GM19397 (cell line): ENCODE measurements at regions not wholly inside any gene's neighbourhood (a gene's known extent, or its start where the extent isn't known, plus 50 kb on each side); places are given as distances from the start of the nearest gene placed in this dataset.

Source experiments
- ATAC-seq: cut with Tn5 transposase; IDR thresholded peaks from one replicate; pipeline ENCODE4 v1.9.1; 2021; ENCODE audit warnings: mild to moderate bottlenecking, moderate library complexity; ENCODE audit not compliant: unreplicated experiment

- ATAC-seq, result no peak
These were observed 234.7 kb upstream of the SDK2 start for GRCh38 chr17:73878923-73879322.

- ATAC-seq, result no peak
These were observed 235.7 kb upstream of the SDK2 start for GRCh38 chr17:73879987-73880386.

- ATAC-seq, result no peak
These were observed 238.3 kb upstream of the SDK2 start for GRCh38 chr17:73882590-73882989.

DNA sequence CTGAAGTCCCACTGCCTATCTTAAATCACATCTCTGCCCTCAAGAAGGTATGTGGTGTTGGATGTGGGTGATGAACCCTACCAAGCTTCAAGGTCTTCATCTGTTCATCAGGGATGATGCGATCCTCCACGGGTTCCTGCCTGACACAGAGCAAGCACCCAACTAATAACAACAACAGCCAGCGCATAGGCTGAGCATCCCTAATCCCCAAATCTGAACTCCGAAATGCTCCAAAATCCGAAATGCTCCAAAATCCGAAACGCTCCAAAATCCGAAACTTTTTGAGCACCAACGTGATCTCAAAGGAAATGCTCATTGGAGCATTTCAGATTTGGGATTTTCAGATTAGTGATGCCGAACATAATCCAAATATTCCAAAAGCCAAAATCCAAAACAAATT lies 238.9 kb upstream of the SDK2 start:
- ATAC-seq, result no peak

DNA sequence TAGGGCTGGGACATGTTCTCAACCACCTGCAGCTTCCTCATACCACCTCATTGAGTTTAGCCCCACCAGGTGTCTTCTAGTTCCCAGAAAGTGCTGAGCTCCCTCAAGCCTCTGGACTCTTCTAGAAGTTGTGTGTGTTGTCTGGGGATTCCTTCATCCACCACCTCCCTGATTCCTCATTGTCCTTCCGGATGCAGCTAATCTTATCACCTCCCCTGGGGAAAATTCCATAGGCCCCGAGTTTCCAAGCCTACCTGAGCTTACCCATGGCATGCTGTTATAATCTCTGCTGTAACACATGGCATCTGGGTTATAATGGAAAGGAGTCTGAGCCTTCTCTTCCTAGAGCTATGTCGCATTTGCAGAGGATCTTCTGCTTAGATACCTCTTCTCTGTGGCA lies 243.5 kb upstream of the SDK2 start:
- no peak for ATAC-seq

DNA sequence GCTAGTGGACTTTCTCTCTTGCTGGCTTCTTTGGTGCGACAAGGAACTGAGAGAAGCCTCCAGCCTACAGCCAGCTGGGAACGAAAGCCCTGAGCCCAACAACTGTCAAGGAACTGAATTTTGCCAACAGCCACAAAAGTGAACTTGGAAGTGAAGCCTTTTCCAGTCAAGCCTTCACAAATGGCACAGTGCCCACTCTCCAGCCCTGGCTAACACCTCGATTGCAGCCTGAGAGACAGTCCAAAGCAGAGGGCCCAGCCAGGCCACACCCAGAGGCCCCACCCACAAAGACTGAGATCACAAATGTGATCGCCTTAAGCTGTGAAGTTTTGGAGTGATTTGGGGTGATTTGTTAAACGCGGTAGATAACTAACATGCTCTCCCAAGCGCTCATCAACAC lies 244.6 kb upstream of the SDK2 start:
- no peak for ATAC-seq

- no peak for ATAC-seq
These were observed 245.2 kb upstream of the SDK2 start for GRCh38 chr17:73889439-73889838.

DNA sequence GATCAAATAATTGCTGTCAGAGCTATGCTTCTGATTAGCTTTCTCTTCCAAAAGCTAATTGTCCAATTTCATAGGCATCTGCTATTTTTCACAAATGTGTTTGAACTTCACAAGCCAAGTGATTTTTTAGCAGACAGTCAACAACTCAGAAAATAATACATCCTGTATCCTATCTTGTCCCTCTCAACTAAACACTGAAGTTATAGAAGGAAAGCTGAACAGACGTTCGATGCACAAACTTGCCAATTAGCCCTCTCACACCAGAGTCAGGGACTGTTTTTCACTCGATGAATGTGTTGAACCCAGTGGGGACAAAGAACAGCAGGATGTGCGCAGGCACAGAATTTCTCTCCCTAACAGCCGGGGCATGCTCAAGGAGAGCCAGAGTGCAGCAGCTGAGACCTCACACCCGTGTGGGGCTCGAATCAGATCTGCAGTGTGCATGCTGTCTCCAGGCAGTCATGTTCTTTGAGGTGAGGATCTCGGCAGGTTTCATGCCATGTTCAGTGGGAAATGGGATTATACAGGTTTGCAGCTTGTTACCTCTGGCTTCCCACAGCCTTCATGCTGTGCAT lies 246.7 kb upstream of the SDK2 start:
- ATAC-seq, result no peak

DNA sequence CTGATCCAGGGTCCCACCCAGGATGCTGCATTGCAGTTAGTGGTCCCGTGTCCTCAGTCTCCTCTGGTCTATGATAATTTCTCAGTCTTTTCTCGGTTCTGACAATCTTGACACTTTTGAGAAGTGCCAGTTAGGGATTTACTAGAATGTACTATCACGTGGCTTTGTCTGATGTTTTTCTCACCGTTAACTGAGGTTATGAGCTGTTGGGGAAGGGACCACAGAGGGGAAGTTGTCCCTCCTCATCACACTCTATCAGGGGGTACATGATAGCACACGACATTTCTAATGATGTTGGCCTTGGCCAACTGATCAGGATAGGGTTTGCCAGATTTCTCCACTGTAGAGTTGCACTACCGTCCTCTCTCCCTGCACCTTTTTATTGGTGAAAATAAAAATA lies 250.9 kb upstream of the SDK2 start:
- ATAC-seq, result no peak

DNA sequence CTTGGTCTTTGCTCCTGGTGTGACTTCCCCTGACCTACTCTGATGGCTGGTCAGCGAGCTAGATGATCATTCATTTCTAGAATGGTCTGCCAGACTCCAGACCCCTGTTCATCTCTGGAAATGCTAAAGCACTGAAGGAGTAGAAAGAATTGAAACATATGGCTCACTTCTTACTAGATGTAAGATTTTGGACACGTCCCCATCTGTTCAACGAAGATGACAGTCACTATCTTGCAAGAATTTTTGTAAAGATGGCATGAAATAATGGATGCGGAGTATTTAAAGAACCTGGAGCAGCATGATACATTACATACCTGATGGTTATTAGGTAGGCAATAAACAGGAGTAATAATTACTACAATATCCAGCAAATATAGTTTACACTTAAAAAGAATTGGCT lies 252.7 kb upstream of the SDK2 start:
- ATAC-seq, result no peak

- ATAC-seq, result no peak
These were observed 255.6 kb upstream of the SDK2 start for GRCh38 chr17:73899839-73900238.

DNA sequence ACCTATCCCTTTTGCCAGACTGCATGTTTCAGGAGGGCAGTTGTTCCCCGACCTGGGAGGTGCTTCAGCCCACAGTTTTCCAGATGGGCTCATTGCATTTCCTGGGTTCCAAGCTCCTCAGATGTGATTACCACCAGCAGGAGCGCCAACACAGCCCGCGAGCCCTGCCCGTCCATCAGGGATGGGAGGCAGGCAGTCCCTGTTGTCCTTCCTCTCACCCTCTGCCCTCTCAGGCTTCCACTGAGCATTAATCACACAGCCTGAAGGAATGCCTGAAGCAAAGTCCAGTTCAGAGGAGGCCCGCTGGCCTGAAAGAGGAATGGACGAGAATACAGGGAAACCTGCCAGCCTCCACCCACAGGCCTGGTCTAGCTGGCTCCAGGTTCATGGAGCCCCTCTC lies 256.3 kb upstream of the SDK2 start:
- ATAC-seq, result no peak

DNA sequence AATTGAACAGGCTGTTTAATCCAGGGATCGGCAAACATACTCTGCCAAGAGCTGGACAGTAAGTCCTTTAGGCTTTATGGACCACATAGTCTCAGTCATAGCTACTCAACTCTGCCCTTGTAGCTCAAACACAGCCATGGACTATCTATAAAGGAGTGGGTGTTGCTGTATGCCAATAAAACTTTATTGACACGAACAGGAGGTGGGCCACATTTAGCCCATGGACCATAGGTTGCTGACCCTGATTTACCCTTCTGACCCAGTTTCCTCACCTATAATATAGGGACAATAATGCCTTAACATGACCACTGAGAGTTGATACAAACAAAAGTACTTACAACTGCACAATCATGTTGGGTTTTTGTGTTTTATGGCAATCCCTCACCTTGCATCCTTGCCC lies 257.0 kb upstream of the SDK2 start:
- no peak for ATAC-seq

DNA sequence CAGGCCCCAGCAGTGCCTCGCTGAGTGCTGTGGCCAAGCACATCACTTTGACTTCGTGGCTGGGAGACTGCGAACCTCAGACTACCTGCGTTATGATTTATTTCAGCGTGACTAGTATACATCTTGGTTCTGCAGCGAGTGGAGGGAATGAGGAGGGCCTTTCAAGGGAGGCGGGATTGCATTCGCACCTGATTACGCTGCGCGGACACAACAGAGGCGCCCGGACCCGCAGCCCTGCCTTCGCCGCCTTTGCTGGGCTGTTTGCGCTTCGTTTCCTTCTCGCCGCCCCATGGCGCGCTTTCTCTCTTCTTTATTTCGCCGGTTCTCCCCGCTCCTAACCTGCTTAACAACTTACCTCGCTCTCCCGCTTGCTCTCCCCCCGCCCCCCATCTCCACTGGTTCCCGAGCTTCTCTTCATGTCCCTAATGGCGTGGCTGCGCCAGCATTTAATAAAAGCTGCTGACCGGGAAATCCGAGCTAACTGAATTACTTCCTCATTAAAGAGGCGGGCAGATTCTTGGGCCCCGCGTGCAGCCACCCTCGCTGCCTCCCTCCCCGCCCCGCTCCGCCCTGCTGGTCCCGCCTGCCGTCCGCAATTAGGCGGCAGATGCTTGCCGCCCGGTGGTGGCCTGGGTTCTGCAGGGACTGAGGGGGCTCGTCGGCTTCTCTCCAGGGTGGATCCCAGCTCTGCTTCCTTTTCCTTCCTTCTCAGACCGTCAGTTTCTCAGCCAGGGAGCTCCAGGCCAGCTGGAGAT lies 257.6 kb upstream of the SDK2 start:
- ATAC-seq, result no peak

GRCh38 chr17:73902416-73903181 lies 258.4 kb upstream of the SDK2 start:
- no peak for ATAC-seq

GRCh38 chr17:73906896-73907870 lies 262.9 kb upstream of the SDK2 start:
- no peak for ATAC-seq

- no peak for ATAC-seq
These were observed 264.9 kb upstream of the SDK2 start for GRCh38 chr17:73909186-73909585.

DNA sequence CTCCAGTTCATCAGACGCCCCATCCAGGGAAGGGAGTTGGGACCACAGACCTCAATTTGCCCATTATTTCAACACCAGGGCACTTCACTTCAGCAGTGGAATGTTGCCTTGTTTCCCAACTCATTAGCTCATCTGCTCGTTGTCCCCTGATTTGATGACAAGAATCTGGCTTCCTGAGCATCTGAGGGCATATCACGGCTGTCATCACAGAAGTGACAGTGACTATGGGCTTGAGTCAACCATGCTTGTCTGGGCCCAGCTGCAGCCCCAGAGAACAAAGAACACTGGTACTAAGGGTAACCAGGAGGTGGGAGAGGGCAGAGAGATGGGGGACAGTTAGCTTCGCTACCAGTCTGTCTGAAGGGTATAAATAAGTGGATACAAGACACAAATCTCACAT lies 266.0 kb upstream of the SDK2 start:
- no peak for ATAC-seq

DNA sequence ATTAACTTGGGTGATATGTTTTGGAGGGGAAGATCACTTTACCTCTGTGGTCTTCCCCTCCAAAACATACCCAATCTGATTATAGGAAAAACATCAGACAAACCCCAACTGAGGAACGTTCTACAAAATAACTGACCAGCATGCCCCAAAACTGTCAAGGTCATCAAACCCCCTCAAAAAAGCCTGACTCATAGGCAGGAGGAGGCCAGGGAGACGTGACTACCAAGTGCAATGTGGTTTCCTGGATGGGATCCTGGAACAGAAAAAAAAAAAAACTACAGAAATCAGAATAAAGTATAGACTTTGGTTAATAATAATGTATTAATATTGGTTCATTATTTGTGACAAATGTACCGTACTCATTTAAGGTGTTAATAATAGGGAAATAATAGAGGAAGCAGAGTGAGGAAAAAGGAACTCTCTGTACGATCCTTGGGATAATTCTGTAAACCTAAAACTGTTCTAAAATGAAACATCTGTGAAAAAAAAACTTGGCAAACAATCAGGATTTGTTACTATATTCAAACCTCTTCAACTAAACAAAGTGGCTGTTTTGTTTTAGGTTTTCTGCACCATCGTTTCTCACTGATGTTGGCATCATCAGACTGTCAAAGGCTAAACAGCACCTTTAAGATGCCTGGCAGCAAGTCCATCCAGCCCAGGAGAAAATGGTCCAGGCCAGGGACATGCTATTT lies 266.7 kb upstream of the SDK2 start:
- no peak for ATAC-seq

DNA sequence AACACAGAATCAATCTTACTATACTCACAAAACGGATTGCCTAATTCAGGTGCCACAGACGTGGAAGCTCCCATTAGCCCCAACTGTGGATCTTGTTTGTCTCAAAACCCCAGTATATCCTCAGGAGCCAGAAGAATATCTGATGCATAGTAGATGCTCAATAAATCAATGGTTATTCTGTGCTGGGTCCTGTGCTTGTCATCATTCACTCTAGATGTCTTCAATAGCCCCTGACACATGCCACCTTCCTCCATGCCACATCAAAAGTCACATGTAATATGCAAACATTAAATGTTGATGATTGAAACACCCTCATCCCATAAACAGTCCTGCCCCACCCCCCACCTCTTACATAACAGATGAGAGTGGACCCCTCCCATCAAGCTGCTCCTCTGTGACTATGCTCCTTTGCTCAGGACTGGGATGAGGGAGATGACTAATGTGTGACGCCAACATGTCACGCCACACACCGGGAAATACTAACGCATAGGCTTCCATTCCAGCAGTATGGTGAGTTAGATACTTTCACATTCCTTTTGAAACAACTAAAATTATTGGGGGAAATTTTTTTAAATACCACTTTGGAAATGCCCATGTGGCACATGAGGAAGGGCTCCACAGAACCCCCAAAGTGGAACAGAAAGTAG lies 267.6 kb upstream of the SDK2 start:
- no peak for ATAC-seq
